Type B pancreatic cell (in vitro differentiated cells): ENCODE measurements at regions not wholly inside any gene's neighbourhood (a gene's known extent, or its start where the extent isn't known, plus 50 kb on each side); places are given as distances from the start of the nearest gene placed in this dataset.
"Not testable (repeated sequence)": the region's sequence is repeated elsewhere in the genome, so short reads cannot be mapped to it uniquely, and the experiment has no call there.

ENCODE experiments used
- DNase-seq: peaks from one replicate; pipeline ENCODE4 v3.0.0; 2021; ENCODE audit warnings: mixed read lengths; ENCODE audit not compliant: unreplicated experiment; ENCODE audit errors: extremely low spot score
- H3K27ac Mint-ChIP-seq: 2 replicates; pipeline ENCODE4 v1.8.0; 2021; ENCODE audit warnings: mild to moderate bottlenecking, mixed read lengths
- H3K27me3 Mint-ChIP-seq: 2 replicates; pipeline ENCODE4 v1.8.0; 2021; ENCODE audit warnings: mixed read lengths
- H3K36me3 Mint-ChIP-seq: 2 replicates; pipeline ENCODE4 v1.8.0; 2021; ENCODE audit warnings: mixed read lengths
- H3K4me1 Mint-ChIP-seq: one replicate; pipeline ENCODE4 v1.8.0; 2021; ENCODE audit warnings: mixed read lengths; ENCODE audit not compliant: unreplicated experiment
- H3K4me3 Mint-ChIP-seq: 2 replicates; pipeline ENCODE4 v1.8.0; 2021; ENCODE audit warnings: mild to moderate bottlenecking, mixed read lengths
- H3K9me3 Mint-ChIP-seq: 2 replicates; pipeline ENCODE4 v1.8.0; 2021; ENCODE audit warnings: mixed read lengths
- TF ChIP-seq, protein P1 (sequence below): fragments of 200-600 bp; sonication (generic); conservative IDR thresholded peaks from 2 replicates; pipeline ENCODE4 v1.5.0; 2021; ENCODE audit warnings: antibody characterized with exemption, mild to moderate bottlenecking

- TF ChIP-seq, protein P1, sequence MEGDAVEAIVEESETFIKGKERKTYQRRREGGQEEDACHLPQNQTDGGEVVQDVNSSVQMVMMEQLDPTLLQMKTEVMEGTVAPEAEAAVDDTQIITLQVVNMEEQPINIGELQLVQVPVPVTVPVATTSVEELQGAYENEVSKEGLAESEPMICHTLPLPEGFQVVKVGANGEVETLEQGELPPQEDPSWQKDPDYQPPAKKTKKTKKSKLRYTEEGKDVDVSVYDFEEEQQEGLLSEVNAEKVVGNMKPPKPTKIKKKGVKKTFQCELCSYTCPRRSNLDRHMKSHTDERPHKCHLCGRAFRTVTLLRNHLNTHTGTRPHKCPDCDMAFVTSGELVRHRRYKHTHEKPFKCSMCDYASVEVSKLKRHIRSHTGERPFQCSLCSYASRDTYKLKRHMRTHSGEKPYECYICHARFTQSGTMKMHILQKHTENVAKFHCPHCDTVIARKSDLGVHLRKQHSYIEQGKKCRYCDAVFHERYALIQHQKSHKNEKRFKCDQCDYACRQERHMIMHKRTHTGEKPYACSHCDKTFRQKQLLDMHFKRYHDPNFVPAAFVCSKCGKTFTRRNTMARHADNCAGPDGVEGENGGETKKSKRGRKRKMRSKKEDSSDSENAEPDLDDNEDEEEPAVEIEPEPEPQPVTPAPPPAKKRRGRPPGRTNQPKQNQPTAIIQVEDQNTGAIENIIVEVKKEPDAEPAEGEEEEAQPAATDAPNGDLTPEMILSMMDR = no peak
- no peaks in the 10 kb centered on the region for H3K9me3 Mint-ChIP-seq
- H3K27me3 Mint-ChIP-seq = peaks cover 7% of the 10 kb centered on the region
- no peaks in the 10 kb centered on the region for H3K36me3 Mint-ChIP-seq
- no peaks in the 10 kb centered on the region for H3K4me1 Mint-ChIP-seq
- no peak for DNase-seq
- H3K4me3 Mint-ChIP-seq = no peak overlapping the region
- H3K27ac Mint-ChIP-seq = no peak overlapping the region
Measured at GRCh38 chr5:36801523-36801922, 75.0 kb upstream of the NIPBL start.

GRCh38 chr5:36802187-36802586 lies 74.4 kb upstream of the NIPBL start:
- TF ChIP-seq, protein P1 = no peak

GRCh38 chr5:36813249-36813648 lies 63.3 kb upstream of the NIPBL start:
- H3K27ac Mint-ChIP-seq, H3K9me3 Mint-ChIP-seq, H3K4me1 Mint-ChIP-seq, H3K4me3 Mint-ChIP-seq, DNase-seq, H3K27me3 Mint-ChIP-seq, H3K36me3 Mint-ChIP-seq: not testable (repeated sequence)

More at GRCh38 chr5:36802187-36802586, 74.4 kb upstream of the NIPBL start:
- Mint-ChIP-seq H3K36me3 (no peaks in the 10 kb centered on the region), H3K9me3 (no peaks in the 10 kb centered on the region), H3K27me3 (peaks cover 7% of the 10 kb centered on the region), H3K27ac (no peak overlapping the region), H3K4me3 (no peak overlapping the region), H3K4me1 (no peaks in the 10 kb centered on the region)
- no peak for DNase-seq

DNA sequence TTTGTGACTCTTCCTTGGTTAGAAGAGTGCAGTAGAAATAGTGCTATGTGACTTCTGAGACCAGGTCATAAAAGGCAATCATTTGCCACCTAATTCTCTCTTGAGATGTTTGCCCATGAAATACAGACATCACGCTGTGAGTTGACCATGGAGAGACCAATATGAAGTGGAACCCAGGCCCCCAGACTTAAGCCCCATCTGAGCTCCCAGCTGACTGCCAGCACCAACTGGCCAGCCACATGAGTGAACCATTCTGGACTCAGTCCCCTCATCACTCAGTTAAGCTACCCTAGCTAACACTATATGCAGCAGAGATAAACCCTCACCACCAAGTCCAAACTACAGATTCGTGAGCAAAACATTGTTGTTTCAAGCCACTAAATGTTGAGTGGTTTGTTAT lies 60.7 kb upstream of the NIPBL start:
- no peaks in the 10 kb centered on the region for H3K36me3 Mint-ChIP-seq
- H3K4me1 Mint-ChIP-seq = no peaks in the 10 kb centered on the region
- no peak for DNase-seq
- no peak overlapping the region for H3K27ac Mint-ChIP-seq
- TF ChIP-seq, protein P1 = no peak
- no peak overlapping the region for H3K4me3 Mint-ChIP-seq
- no peaks in the 10 kb centered on the region for H3K9me3 Mint-ChIP-seq
- peaks cover 10% of the 10 kb centered on the region for H3K27me3 Mint-ChIP-seq

- DNase-seq = no peak
- no peaks in the 10 kb centered on the region for H3K9me3 Mint-ChIP-seq
- TF ChIP-seq, protein P1 = no peak
- H3K4me1 Mint-ChIP-seq = no peaks in the 10 kb centered on the region
- H3K27ac Mint-ChIP-seq = no peak overlapping the region
- H3K27me3 Mint-ChIP-seq = peaks cover 18% of the 10 kb centered on the region
- no peak overlapping the region for H3K4me3 Mint-ChIP-seq
- no peaks in the 10 kb centered on the region for H3K36me3 Mint-ChIP-seq
Measured at GRCh38 chr5:36820900-36821299, 55.7 kb upstream of the NIPBL start.

DNA sequence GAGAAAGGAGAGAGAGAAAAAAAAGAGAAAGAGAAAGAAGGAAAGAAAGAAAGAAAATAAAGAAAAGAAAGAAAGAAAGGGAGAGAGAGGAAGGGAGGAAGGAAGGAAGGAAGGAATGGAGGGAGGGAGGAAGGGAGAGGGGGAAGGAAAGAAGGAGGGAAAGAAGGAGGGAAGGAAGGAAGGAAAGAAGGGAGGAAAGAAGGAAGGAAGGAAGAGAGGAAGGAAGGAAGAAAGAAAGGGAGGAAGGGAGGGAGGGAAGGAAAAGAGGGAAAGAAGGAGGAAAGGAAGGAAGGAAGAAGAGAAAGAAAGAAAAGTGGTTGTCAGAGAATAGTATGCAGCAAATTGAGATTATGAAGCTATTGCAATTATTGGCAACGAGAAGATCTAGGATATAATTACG lies 49.9 kb upstream of the NIPBL start:
- H3K4me1 Mint-ChIP-seq = no peaks in the 10 kb centered on the region
- DNase-seq = no peak
- no peak overlapping the region for H3K4me3 Mint-ChIP-seq
- TF ChIP-seq, protein P1 = no peak
- H3K36me3 Mint-ChIP-seq = no peaks in the 10 kb centered on the region
- no peaks in the 10 kb centered on the region for H3K9me3 Mint-ChIP-seq
- H3K27ac Mint-ChIP-seq = no peak overlapping the region
- peaks cover 31% of the 10 kb centered on the region for H3K27me3 Mint-ChIP-seq
